HCT116 (cell line): ENCODE measurements at regions not wholly inside any gene's neighbourhood (a gene's known extent, or its start where the extent isn't known, plus 50 kb on each side); places are given as distances from the start of the nearest gene placed in this dataset.

ENCODE experiments used
- ATAC-seq: fragments of 200-7000 bp; cut with Tn5 transposase; 2 replicates; pipeline ENCODE4 v1.9.1; 2020; ENCODE audit warnings: mild to moderate bottlenecking, moderate library complexity
- BruUV-seq: library from RNA; stranded (reverse); fragments of 400-500 nt; replicated peaks from 2 replicates; lab custom pipeline; 2021; lab: Mats Ljungman, UMichigan
- CTCF ChIA-PET: fragments of 300-600 bp; sonication (Branson Sonifier 250); formaldehyde crosslinking; loops from one replicate; lab custom pipeline; 2021; ENCODE audit warnings: antibody characterized with exemption; lab: Charles Lee
- POLR2A ChIA-PET: fragments of 300-600, 350-600 bp; sonication (Branson Sonifier 250); formaldehyde crosslinking; loops from one replicate; lab custom pipeline; 2021; ENCODE audit warnings: antibody characterized with exemption; lab: Charles Lee
- RAD21 ChIA-PET, 2 experiments: fragments of 300-600 bp; sonication (Branson Sonifier 250); formaldehyde crosslinking; loops; one replicate each; lab custom pipeline; 2023; ENCODE audit warnings: low total read pairs in 2 of 2; ENCODE audit not compliant: uncharacterized antibody in 2 of 2, unreplicated experiment in 2 of 2, low non-redundant PET in 1 of 2; lab: Charles Lee
- DNase-seq: peaks from one replicate; pipeline ENCODE4 v3.0.0-alpha.2; 2010; ENCODE audit warnings: low read depth, low spot score
- H2AFZ ChIP-seq: fragments of 200-600 bp; shearing (Covaris generic), sonication (generic); 2 replicates; pipeline ENCODE4 v1.6.1; 2017; ENCODE audit warnings: low read depth, mixed run types, mixed read lengths, antibody characterized with exemption, low read length; ENCODE audit not compliant: poor library complexity, severe bottlenecking
- H3K27ac ChIP-seq: 2 replicates; pipeline ENCODE4 v1.5.1; 2012; ENCODE audit warnings: low read depth, low read length
- H3K27me3 ChIP-seq: fragments of 200-600 bp; sonication (generic); 2 replicates; pipeline ENCODE4 v1.6.1; 2016; ENCODE audit warnings: mixed run types, low read length, mixed read lengths; ENCODE audit not compliant: insufficient read depth
- H3K36me3 ChIP-seq, 2 experiments: fragments of 200-500 bp in 1 of 2; fragments of 200-600 bp in 1 of 2; sonication (Bioruptor generic) in 1 of 2; sonication (generic) in 1 of 2; 2 replicates each; pipeline versions ENCODE4 v1.5.1 to v1.6.1; 2014 to 2016; ENCODE audit warnings: low read length in 2 of 2, inconsistent platforms in 1 of 2, mixed read lengths in 1 of 2, mixed run types in 1 of 2; ENCODE audit not compliant: insufficient read depth in 2 of 2, control insufficient read depth in 1 of 2
- H3K4me1 ChIP-seq, 2 experiments: fragments of 200-600 bp in 1 of 2; sonication (generic) in 1 of 2; 2 replicates each; pipeline versions ENCODE4 v1.5.1 to v1.6.1; 2012 to 2017; ENCODE audit warnings: low read length in 2 of 2, inconsistent platforms in 1 of 2, mild to moderate bottlenecking in 1 of 2, mixed read lengths in 1 of 2, mixed run types in 1 of 2, moderate library complexity in 1 of 2; ENCODE audit not compliant: insufficient read depth in 2 of 2, control insufficient read depth in 1 of 2
- H3K4me2 ChIP-seq: fragments of 200-600 bp; sonication (generic); 2 replicates; pipeline ENCODE4 v1.6.1; 2017; ENCODE audit warnings: mixed run types, low read length, mixed read lengths
- H3K4me3 ChIP-seq, 2 experiments: fragments of 200-600 bp in 1 of 2; sonication (generic) in 1 of 2; replicated peaks in 1 of 2; 2 replicates each; pipeline ENCODE4 v1.5.1; 2011 to 2016; ENCODE audit warnings: low read length in 2 of 2, control low read depth in 1 of 2, low read depth in 1 of 2, mild to moderate bottlenecking in 1 of 2, mixed read lengths in 1 of 2, mixed run types in 1 of 2
- H3K79me2 ChIP-seq: fragments of 200-600 bp; sonication (generic); 2 replicates; pipeline ENCODE4 v1.6.1; 2017; ENCODE audit warnings: mild to moderate bottlenecking, mixed run types, low read length, moderate library complexity, mixed read lengths; ENCODE audit not compliant: insufficient read depth
- H3K9ac ChIP-seq: fragments of 200-600 bp; sonication (generic); 2 replicates; pipeline ENCODE4 v1.6.1; 2016; ENCODE audit warnings: low read length, mixed read lengths
- H3K9me2 ChIP-seq: fragments of 200-600 bp; sonication (generic), shearing (Covaris generic); 2 replicates; pipeline ENCODE4 v1.6.1; 2017; ENCODE audit warnings: mixed run types, mild to moderate bottlenecking, moderate library complexity; ENCODE audit not compliant: insufficient read depth
- H3K9me3 ChIP-seq, 2 experiments: fragments of 200-500 bp in 1 of 2; fragments of 200-600 bp in 1 of 2; sonication (Bioruptor generic) in 1 of 2; sonication (generic) in 1 of 2; 2 replicates each; pipeline ENCODE4 v1.6.1; 2014 to 2017; ENCODE audit warnings: low read length in 2 of 2, mixed read lengths in 2 of 2, inconsistent platforms in 1 of 2, low read depth in 1 of 2, mild to moderate bottlenecking in 1 of 2, mixed run types in 1 of 2, moderate library complexity in 1 of 2; ENCODE audit not compliant: control insufficient read depth in 1 of 2, insufficient read depth in 1 of 2
- H4K20me1 ChIP-seq: fragments of 200-600 bp; sonication (generic), shearing (Covaris generic); 2 replicates; pipeline ENCODE4 v1.6.1; 2017; ENCODE audit warnings: mixed run types, mild to moderate bottlenecking, moderate library complexity; ENCODE audit not compliant: insufficient read depth
- CBX3 ChIP-seq: IDR thresholded peaks from 2 replicates; pipeline ENCODE4 v1.6.1; 2012; ENCODE audit warnings: low read depth
- EGR1 ChIP-seq: IDR thresholded peaks from 2 replicates; pipeline ENCODE4 v1.6.1; 2012; ENCODE audit warnings: low read depth
- EZH2phosphoT487 ChIP-seq: fragments of 200-600 bp; IDR thresholded peaks from 2 replicates; pipeline ENCODE4 v1.6.1; 2018; ENCODE audit warnings: antibody characterized with exemption, borderline replicate concordance
- JUND ChIP-seq: IDR thresholded peaks from 2 replicates; pipeline ENCODE4 v1.6.1; 2012
- POLR2A ChIP-seq: IDR thresholded peaks from 2 replicates; pipeline ENCODE4 v1.7.0; 2011; ENCODE audit warnings: borderline replicate concordance; ENCODE audit not compliant: insufficient read depth, insufficient read length; ENCODE audit errors: extremely low read depth
- POLR2AphosphoS5 ChIP-seq: IDR thresholded peaks from 2 replicates; pipeline ENCODE4 v1.6.1; 2011; ENCODE audit warnings: mild to moderate bottlenecking, low read depth, low read length, moderate library complexity
- RAD21 ChIP-seq: IDR thresholded peaks from 2 replicates; pipeline ENCODE4 v1.6.1; 2012; ENCODE audit warnings: low read depth, mild to moderate bottlenecking
- SIN3A ChIP-seq: IDR thresholded peaks from 2 replicates; pipeline ENCODE4 v1.6.1; 2012; ENCODE audit warnings: low read depth
- SP1 ChIP-seq: IDR thresholded peaks from 2 replicates; pipeline ENCODE4 v1.6.1; 2012; ENCODE audit warnings: low read depth
- TCF7L2 ChIP-seq: IDR thresholded peaks from 2 replicates; pipeline ENCODE4 v1.7.0; 2011; ENCODE audit warnings: borderline replicate concordance, inconsistent platforms; ENCODE audit not compliant: insufficient read depth, insufficient read length; ENCODE audit errors: extremely low read depth
- YY1 ChIP-seq: IDR thresholded peaks from 2 replicates; pipeline ENCODE4 v1.6.1; 2011; ENCODE audit warnings: low read length, low read depth, moderate library complexity, mild to moderate bottlenecking; ENCODE audit not compliant: insufficient replicate concordance; ENCODE audit errors: extremely low read depth
- intact Hi-C: fragments of 100-400 bp; cut with micrococcal nuclease; formaldehyde crosslinking; loops from 2 replicates; pipeline ENCODE4 v1.10.0; 2022
- TF ChIP-seq, protein P1 (sequence below): IDR thresholded peaks from 2 replicates; pipeline ENCODE4 v1.6.1; 2012
- TF ChIP-seq, protein P2 (sequence below): IDR thresholded peaks from 2 replicates; pipeline ENCODE4 v1.6.1; 2012
- TF ChIP-seq, protein P3 (sequence below), 3 experiments: fragments of 200-600 bp in 1 of 3; sonication (generic) in 1 of 3; IDR thresholded peaks in 2 of 3; conservative IDR thresholded peaks in 1 of 3; 2 replicates each; pipeline ENCODE4 v1.5.1; 2012 to 2017; ENCODE audit warnings: low read depth in 2 of 3, low read length in 2 of 3, antibody characterized with exemption in 1 of 3, borderline replicate concordance in 1 of 3, control low read depth in 1 of 3, mild to moderate bottlenecking in 1 of 3, mixed read lengths in 1 of 3, mixed run types in 1 of 3, moderate library complexity in 1 of 3; ENCODE audit not compliant: insufficient read depth in 1 of 3
- TF ChIP-seq, protein P4 (sequence below): IDR thresholded peaks from 2 replicates; pipeline ENCODE4 v1.6.1; 2011; ENCODE audit warnings: mild to moderate bottlenecking, low read length, moderate library complexity; ENCODE audit not compliant: insufficient replicate concordance; ENCODE audit errors: extremely low read depth

DNA sequence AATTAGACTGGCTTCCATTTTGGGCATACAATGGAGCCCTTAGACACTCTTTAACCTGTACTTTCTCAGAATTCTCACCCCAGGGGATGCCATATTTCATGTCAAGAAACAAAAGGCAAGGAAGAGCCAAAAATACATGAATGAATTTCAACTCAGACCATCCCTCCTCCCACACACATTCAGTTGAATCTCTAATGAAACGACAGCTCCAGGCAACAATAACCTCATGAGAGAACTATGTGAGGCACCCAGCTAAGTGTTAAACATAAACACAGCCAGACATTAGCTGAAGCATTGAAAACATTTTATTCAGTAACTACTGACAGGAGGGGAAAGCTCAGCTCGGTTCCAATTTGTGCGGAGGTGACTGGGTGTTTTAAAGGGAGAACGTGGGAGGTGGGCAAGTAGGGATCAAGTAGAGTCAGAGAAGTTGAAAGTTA is 1359.1 kb upstream of the CDH9 start:
- ChIA-PET CTCF (no interaction called here), RAD21 (no interaction called here), POLR2A (no interaction called here)
- no peak overlapping the region for H3K4me2 ChIP-seq
- intact Hi-C loops, result no loop called here
- H4K20me1 ChIP-seq, result no peaks in the 10 kb centered on the region
- no peaks in the 10 kb centered on the region for H3K4me1 ChIP-seq
- no peak for TF ChIP-seq SP1
- TF ChIP-seq EZH2phosphoT487, result no peak
- no peak overlapping the region for H3K4me3 ChIP-seq
- no peaks in the 10 kb centered on the region for H3K27me3 ChIP-seq
- no TSS peak for BruUV-seq
- no peak overlapping the region for H2AFZ ChIP-seq
- no peaks in the 10 kb centered on the region for H3K79me2 ChIP-seq
- no peak overlapping the region for H3K9ac ChIP-seq
- no peaks in the 10 kb centered on the region for H3K9me2 ChIP-seq
- no peak overlapping the region for H3K27ac ChIP-seq
- H3K36me3 ChIP-seq, result no peaks in the 10 kb centered on the region
- ATAC-seq (no peak), DNase-seq (no peak)
- peaks cover 13% of the 10 kb centered on the region in 2 experiments; a peak in 3 of 4 replicates for H3K9me3 ChIP-seq

DNA sequence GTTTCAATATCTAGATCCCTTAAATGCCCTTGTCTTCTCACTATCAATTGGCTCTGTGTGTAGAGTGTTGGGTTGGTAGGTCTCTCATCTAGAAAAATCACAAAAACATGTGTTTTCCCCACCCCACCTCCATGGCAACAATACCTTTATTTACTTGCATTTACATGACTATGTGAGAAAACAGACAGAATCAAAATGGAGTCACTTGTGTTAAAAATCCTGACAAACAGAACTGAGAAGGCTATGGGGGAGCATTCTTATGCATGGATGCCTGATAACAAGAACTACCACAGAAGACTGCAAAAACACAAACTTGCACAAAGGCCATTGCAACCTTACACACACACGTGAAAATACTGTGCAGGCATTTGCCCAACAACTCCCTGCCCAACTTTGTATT is 1352.9 kb upstream of the CDH9 start:
- H3K27me3 ChIP-seq, result no peaks in the 10 kb centered on the region
- ChIA-PET CTCF (no interaction called here), POLR2A (no interaction called here), RAD21 (no interaction called here)
- no peak for TF ChIP-seq RAD21
- TF ChIP-seq, protein P1, sequence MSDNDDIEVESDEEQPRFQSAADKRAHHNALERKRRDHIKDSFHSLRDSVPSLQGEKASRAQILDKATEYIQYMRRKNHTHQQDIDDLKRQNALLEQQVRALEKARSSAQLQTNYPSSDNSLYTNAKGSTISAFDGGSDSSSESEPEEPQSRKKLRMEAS, result no peak
- no peak for TF ChIP-seq POLR2AphosphoS5
- TF ChIP-seq EGR1, result no peak
- TF ChIP-seq POLR2A, result no peak
- TF ChIP-seq YY1, result no peak
- TF ChIP-seq SIN3A, result no peak
- no peak for TF ChIP-seq CBX3
- no peak for TF ChIP-seq TCF7L2
- TF ChIP-seq, protein P2, sequence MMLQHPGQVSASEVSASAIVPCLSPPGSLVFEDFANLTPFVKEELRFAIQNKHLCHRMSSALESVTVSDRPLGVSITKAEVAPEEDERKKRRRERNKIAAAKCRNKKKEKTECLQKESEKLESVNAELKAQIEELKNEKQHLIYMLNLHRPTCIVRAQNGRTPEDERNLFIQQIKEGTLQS, result no peak
- TF ChIP-seq JUND, result no peak
- TF ChIP-seq, protein P3, sequence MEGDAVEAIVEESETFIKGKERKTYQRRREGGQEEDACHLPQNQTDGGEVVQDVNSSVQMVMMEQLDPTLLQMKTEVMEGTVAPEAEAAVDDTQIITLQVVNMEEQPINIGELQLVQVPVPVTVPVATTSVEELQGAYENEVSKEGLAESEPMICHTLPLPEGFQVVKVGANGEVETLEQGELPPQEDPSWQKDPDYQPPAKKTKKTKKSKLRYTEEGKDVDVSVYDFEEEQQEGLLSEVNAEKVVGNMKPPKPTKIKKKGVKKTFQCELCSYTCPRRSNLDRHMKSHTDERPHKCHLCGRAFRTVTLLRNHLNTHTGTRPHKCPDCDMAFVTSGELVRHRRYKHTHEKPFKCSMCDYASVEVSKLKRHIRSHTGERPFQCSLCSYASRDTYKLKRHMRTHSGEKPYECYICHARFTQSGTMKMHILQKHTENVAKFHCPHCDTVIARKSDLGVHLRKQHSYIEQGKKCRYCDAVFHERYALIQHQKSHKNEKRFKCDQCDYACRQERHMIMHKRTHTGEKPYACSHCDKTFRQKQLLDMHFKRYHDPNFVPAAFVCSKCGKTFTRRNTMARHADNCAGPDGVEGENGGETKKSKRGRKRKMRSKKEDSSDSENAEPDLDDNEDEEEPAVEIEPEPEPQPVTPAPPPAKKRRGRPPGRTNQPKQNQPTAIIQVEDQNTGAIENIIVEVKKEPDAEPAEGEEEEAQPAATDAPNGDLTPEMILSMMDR (IDR thresholded peaks at IDR 0.05 in 2 of 3, conservative IDR thresholded peaks at IDR 0.05 in 1 of 3; ENCODE audit: borderline replicate concordance in 1 of 3, insufficient read depth in 1 of 3, low read depth in 2 of 3, low read length in 2 of 3), result no peak
- TF ChIP-seq, protein P4, sequence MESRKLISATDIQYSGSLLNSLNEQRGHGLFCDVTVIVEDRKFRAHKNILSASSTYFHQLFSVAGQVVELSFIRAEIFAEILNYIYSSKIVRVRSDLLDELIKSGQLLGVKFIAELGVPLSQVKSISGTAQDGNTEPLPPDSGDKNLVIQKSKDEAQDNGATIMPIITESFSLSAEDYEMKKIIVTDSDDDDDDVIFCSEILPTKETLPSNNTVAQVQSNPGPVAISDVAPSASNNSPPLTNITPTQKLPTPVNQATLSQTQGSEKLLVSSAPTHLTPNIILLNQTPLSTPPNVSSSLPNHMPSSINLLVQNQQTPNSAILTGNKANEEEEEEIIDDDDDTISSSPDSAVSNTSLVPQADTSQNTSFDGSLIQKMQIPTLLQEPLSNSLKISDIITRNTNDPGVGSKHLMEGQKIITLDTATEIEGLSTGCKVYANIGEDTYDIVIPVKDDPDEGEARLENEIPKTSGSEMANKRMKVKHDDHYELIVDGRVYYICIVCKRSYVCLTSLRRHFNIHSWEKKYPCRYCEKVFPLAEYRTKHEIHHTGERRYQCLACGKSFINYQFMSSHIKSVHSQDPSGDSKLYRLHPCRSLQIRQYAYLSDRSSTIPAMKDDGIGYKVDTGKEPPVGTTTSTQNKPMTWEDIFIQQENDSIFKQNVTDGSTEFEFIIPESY, result no peak
- TF ChIP-seq SP1, result no peak
- no peaks in the 10 kb centered on the region for H3K79me2 ChIP-seq
- no peaks in the 10 kb centered on the region for H3K4me1 ChIP-seq
- intact Hi-C loops, result no loop called here
- no peak overlapping the region for H3K27ac ChIP-seq
- no peaks in the 10 kb centered on the region for H4K20me1 ChIP-seq
- no TSS peak for BruUV-seq
- H3K4me3 ChIP-seq, result no peak overlapping the region
- no peak overlapping the region for H3K4me2 ChIP-seq
- H3K9me2 ChIP-seq, result no peaks in the 10 kb centered on the region
- no peak overlapping the region for H2AFZ ChIP-seq
- no peak overlapping the region for H3K9ac ChIP-seq
- H3K36me3 ChIP-seq, result no peaks in the 10 kb centered on the region
- peaks cover 5 to 8% of the 10 kb centered on the region in 2 experiments; a peak in 2 of 4 replicates for H3K9me3 ChIP-seq
- ATAC-seq (no peak), DNase-seq (no peak)
